ENCODE measurements at regions not wholly inside any gene's neighbourhood (a gene's known extent, or its start where the extent isn't known, plus 50 kb on each side); places are given as distances from the start of the nearest gene placed in this dataset.

DNA sequence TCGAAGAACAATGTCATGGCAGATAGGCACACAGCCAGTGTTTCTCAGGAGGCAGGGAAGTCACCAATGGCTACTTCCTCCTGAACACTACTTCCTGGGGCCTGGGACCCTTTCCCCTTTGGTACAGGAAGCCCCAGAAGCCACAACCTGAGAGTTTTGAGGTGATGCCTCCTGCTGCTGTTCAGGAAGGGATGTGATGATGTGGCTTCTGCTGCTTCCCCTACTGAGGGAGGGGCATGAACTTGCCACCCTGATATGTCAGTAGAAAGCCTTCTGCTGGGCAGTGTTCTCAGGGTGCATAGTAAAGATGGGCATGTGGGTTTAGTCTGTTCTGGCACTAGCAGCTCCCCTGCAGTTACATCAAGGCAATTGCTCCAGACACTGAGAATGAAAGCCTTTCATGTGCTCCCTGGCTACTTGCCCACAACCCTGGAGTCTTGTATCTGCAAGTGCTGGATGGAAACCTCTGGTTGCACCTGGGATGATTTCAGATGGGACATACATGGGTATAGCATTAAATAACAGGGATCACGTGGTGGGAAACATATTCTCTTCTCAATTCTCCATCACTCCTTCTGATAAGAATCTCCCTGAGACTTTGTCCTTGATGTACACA, 69.3 kb downstream of the ADRA2A start:
- H3K4me3 ChIP-seq (ENCODE audit: low read depth, low read length): no peak overlapping the region
- no peak for DNase-seq (ENCODE audit: low read depth)
- no peak for TF ChIP-seq CTCF (IDR thresholded peaks at IDR 0.05; ENCODE audit: insufficient read depth, low read depth, low read length, missing control alignments)

- no peak for TF ChIP-seq CTCF (IDR thresholded peaks at IDR 0.05; ENCODE audit: insufficient read depth, low read depth, low read length, missing control alignments)
- H3K4me3 ChIP-seq (ENCODE audit: low read depth, low read length): no peak overlapping the region
- DNase-seq (ENCODE audit: low read depth): no peak
These were observed 71.2 kb downstream of the ADRA2A start for GRCh38 chr10:111148025-111148424.

GRCh38 chr10:111148440-111148839, 71.6 kb downstream of the ADRA2A start:
- DNase-seq (ENCODE audit: low read depth): no peak
- no peak overlapping the region for H3K4me3 ChIP-seq (ENCODE audit: low read depth, low read length)
- TF ChIP-seq CTCF (IDR thresholded peaks at IDR 0.05; ENCODE audit: insufficient read depth, low read depth, low read length, missing control alignments): no peak

- TF ChIP-seq CTCF (IDR thresholded peaks at IDR 0.05; ENCODE audit: insufficient read depth, low read depth, low read length, missing control alignments): no peak
- DNase-seq (ENCODE audit: low read depth): no peak
- no peak overlapping the region for H3K4me3 ChIP-seq (ENCODE audit: low read depth, low read length)
These were observed 73.9 kb downstream of the ADRA2A start for GRCh38 chr10:111150691-111151090.

- TF ChIP-seq CTCF (IDR thresholded peaks at IDR 0.05; ENCODE audit: insufficient read depth, low read depth, low read length, missing control alignments): no peak
- DNase-seq (ENCODE audit: low read depth): no peak
- H3K4me3 ChIP-seq (ENCODE audit: low read depth, low read length): no peak overlapping the region
These were observed 74.9 kb downstream of the ADRA2A start for GRCh38 chr10:111151595-111152307.

- no peak overlapping the region for H3K4me3 ChIP-seq (ENCODE audit: low read depth, low read length)
- DNase-seq (ENCODE audit: low read depth): no peak
- no peak for TF ChIP-seq CTCF (IDR thresholded peaks at IDR 0.05; ENCODE audit: insufficient read depth, low read depth, low read length, missing control alignments)
These were observed 79.9 kb downstream of the ADRA2A start for GRCh38 chr10:111156754-111157153.

GRCh38 chr10:111158595-111158994, 81.8 kb downstream of the ADRA2A start:
- no peak for DNase-seq (ENCODE audit: low read depth)
- H3K4me3 ChIP-seq (ENCODE audit: low read depth, low read length): no peak overlapping the region
- TF ChIP-seq CTCF (IDR thresholded peaks at IDR 0.05; ENCODE audit: insufficient read depth, low read depth, low read length, missing control alignments): no peak

Data from GM12865 (cell line).